ENCODE measurements at regions not wholly inside any gene's neighbourhood (a gene's known extent, or its start where the extent isn't known, plus 50 kb on each side); places are given as distances from the start of the nearest gene placed in this dataset.
A peak's percentile ranks its signal among the peaks of the same experiment; 100 is the strongest.

- no peak overlapping the region for H2AFZ ChIP-seq (ENCODE audit: low read depth)
Observed at GRCh38 chrX:39682778-39683177, 415.0 kb downstream of the BCOR start.

GRCh38 chrX:39688219-39688575, 409.6 kb downstream of the BCOR start:
- no peaks in the 10 kb centered on the region for H4K20me1 ChIP-seq (ENCODE audit: insufficient read depth)
- H3K27ac ChIP-seq: no peak overlapping the region
- no peak for TF ChIP-seq CTCF (conservative IDR thresholded peaks at IDR 0.05; ENCODE audit: low read depth, low read length)
- H3K4me1 ChIP-seq (ENCODE audit: low read depth, poor library complexity, severe bottlenecking): peaks cover 8% of the 10 kb centered on the region
- no peaks in the 10 kb centered on the region for H3K79me2 ChIP-seq (ENCODE audit: insufficient read depth, low read depth)
- H3K4me2 ChIP-seq: peak overlapping the region; percentile 42
- no peak overlapping the region for H3K4me3 ChIP-seq (IDR thresholded peaks at IDR 0.05; ENCODE audit: insufficient read depth, low read depth, low read length)
- peak overlapping the region; percentile 78 for H2AFZ ChIP-seq (ENCODE audit: low read depth)
- H3K9ac ChIP-seq: peak overlapping the region; percentile 61
- H3K36me3 ChIP-seq (ENCODE audit: insufficient read depth): no peaks in the 10 kb centered on the region
- no peaks in the 10 kb centered on the region for H3K27me3 ChIP-seq (ENCODE audit: insufficient read depth, low read depth)

More at GRCh38 chrX:39682778-39683177, 415.0 kb downstream of the BCOR start:
- Histone ChIP-seq H3K27me3 (ENCODE audit: insufficient read depth, low read depth) (no peaks in the 10 kb centered on the region), H3K9ac (no peak overlapping the region), H3K79me2 (ENCODE audit: insufficient read depth, low read depth) (no peaks in the 10 kb centered on the region), H3K4me1 (ENCODE audit: low read depth, poor library complexity, severe bottlenecking) (peaks cover under 1% of the 10 kb centered on the region), H3K27ac (no peak overlapping the region), H3K4me3 (IDR thresholded peaks at IDR 0.05; ENCODE audit: insufficient read depth, low read depth, low read length) (no peak overlapping the region), H3K4me2 (no peak overlapping the region), H3K36me3 (ENCODE audit: insufficient read depth) (no peaks in the 10 kb centered on the region), H4K20me1 (ENCODE audit: insufficient read depth) (no peaks in the 10 kb centered on the region)
- no peak for TF ChIP-seq CTCF (conservative IDR thresholded peaks at IDR 0.05; ENCODE audit: low read depth, low read length)

GRCh38 chrX:39688576-39689375, 409.0 kb downstream of the BCOR start:
- Histone ChIP-seq H3K27me3 (ENCODE audit: insufficient read depth, low read depth) (no peaks in the 10 kb centered on the region), H2AFZ (ENCODE audit: low read depth) (peak overlapping the region; percentile 78), H4K20me1 (ENCODE audit: insufficient read depth) (no peaks in the 10 kb centered on the region), H3K9ac (peak overlapping the region; percentile 61), H3K4me1 (ENCODE audit: low read depth, poor library complexity, severe bottlenecking) (peaks cover 8% of the 10 kb centered on the region), H3K4me3 (IDR thresholded peaks at IDR 0.05; ENCODE audit: insufficient read depth, low read depth, low read length) (no peak overlapping the region), H3K79me2 (ENCODE audit: insufficient read depth, low read depth) (no peaks in the 10 kb centered on the region), H3K36me3 (ENCODE audit: insufficient read depth) (no peaks in the 10 kb centered on the region), H3K27ac (no peak overlapping the region), H3K4me2 (peak overlapping the region; percentile 42)
- TF ChIP-seq CTCF (conservative IDR thresholded peaks at IDR 0.05; ENCODE audit: low read depth, low read length): no peak

- Histone ChIP-seq H4K20me1 (ENCODE audit: insufficient read depth) (no peaks in the 10 kb centered on the region), H3K4me1 (ENCODE audit: low read depth, poor library complexity, severe bottlenecking) (peaks cover 8% of the 10 kb centered on the region), H3K4me2 (peak overlapping the region; percentile 30), H3K27me3 (ENCODE audit: insufficient read depth, low read depth) (no peaks in the 10 kb centered on the region), H3K9ac (peak overlapping the region; percentile 61; the same call in 1 of the 2 replicates), H3K27ac (no peak overlapping the region), H3K4me3 (IDR thresholded peaks at IDR 0.05; ENCODE audit: insufficient read depth, low read depth, low read length) (no peak overlapping the region), H3K79me2 (ENCODE audit: insufficient read depth, low read depth) (no peaks in the 10 kb centered on the region), H2AFZ (ENCODE audit: low read depth) (peak overlapping the region; percentile 78), H3K36me3 (ENCODE audit: insufficient read depth) (no peaks in the 10 kb centered on the region)
- TF ChIP-seq CTCF (conservative IDR thresholded peaks at IDR 0.05; ENCODE audit: low read depth, low read length): no peak
Observed at GRCh38 chrX:39689376-39690104, 408.2 kb downstream of the BCOR start.
